ENCODE measurements at regions not wholly inside any gene's neighbourhood (a gene's known extent, or its start where the extent isn't known, plus 50 kb on each side); places are given as distances from the start of the nearest gene placed in this dataset.

DNA sequence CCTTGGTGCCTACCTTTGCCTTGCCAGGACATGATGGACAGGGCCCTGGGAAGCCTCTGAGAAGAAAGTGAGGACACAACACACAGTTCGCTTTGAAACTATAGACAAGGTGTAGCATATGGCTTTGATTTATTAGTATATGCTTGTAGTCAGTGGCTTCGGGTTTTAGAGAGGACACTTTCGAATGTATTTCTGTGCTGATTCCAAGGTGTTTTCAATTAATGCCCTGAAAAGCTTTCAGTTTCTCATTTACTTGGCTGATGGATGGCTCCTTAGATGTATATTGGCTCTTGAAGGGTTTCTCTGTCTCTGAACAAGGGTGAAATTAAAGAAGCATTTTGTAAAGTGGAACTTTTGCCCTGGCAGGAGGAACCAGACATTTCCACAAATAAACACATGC is 106.9 kb downstream of the POSTN start:
- TF ChIP-seq CTCF (conservative IDR thresholded peaks at IDR 0.05 in 1 of 2, IDR thresholded peaks at IDR 0.05 in 1 of 2; ENCODE audit: low read depth in 1 of 2, low read length in 2 of 2) (no peak), EZH2 (IDR thresholded peaks at IDR 0.05; ENCODE audit: low read length, missing control alignments) (no peak)

Data from fibroblast of lung (primary cell).